GM12875 (cell line): ENCODE measurements at regions not wholly inside any gene's neighbourhood (a gene's known extent, or its start where the extent isn't known, plus 50 kb on each side); places are given as distances from the start of the nearest gene placed in this dataset.

Source experiments
- H3K4me3 ChIP-seq: one replicate; pipeline ENCODE4 v1.5.1; 2011; ENCODE audit warnings: low read depth, low read length, control low read depth
- CTCF ChIP-seq: IDR thresholded peaks from 2 replicates; pipeline ENCODE4 v1.5.1; 2011; ENCODE audit warnings: low read depth, mild to moderate bottlenecking, control low read depth, inconsistent platforms, low read length, moderate library complexity, borderline replicate concordance; ENCODE audit not compliant: insufficient read depth

- no peak overlapping the region for H3K4me3 ChIP-seq
- TF ChIP-seq CTCF, result no peak
These were observed 197.8 kb downstream of the PAX3 start for GRCh38 chr2:222100704-222101699.

GRCh38 chr2:222088561-222088960, 210.2 kb downstream of the PAX3 start:
- TF ChIP-seq CTCF, result no peak
- H3K4me3 ChIP-seq, result no peak overlapping the region

- TF ChIP-seq CTCF, result no peak
- H3K4me3 ChIP-seq, result no peak overlapping the region
These were observed 210.8 kb downstream of the PAX3 start for GRCh38 chr2:222087998-222088397.

GRCh38 chr2:222082201-222082600, 216.6 kb downstream of the PAX3 start:
- TF ChIP-seq CTCF, result no peak
- no peak overlapping the region for H3K4me3 ChIP-seq

- H3K4me3 ChIP-seq, result no peak overlapping the region
- no peak for TF ChIP-seq CTCF
These were observed 218.7 kb downstream of the PAX3 start for GRCh38 chr2:222080141-222080540.

- H3K4me3 ChIP-seq, result no peak overlapping the region
- TF ChIP-seq CTCF, result no peak
These were observed 221.7 kb downstream of the PAX3 start for GRCh38 chr2:222076973-222077690.
